ENCODE measurements at regions not wholly inside any gene's neighbourhood (a gene's known extent, or its start where the extent isn't known, plus 50 kb on each side); places are given as distances from the start of the nearest gene placed in this dataset.

DNA sequence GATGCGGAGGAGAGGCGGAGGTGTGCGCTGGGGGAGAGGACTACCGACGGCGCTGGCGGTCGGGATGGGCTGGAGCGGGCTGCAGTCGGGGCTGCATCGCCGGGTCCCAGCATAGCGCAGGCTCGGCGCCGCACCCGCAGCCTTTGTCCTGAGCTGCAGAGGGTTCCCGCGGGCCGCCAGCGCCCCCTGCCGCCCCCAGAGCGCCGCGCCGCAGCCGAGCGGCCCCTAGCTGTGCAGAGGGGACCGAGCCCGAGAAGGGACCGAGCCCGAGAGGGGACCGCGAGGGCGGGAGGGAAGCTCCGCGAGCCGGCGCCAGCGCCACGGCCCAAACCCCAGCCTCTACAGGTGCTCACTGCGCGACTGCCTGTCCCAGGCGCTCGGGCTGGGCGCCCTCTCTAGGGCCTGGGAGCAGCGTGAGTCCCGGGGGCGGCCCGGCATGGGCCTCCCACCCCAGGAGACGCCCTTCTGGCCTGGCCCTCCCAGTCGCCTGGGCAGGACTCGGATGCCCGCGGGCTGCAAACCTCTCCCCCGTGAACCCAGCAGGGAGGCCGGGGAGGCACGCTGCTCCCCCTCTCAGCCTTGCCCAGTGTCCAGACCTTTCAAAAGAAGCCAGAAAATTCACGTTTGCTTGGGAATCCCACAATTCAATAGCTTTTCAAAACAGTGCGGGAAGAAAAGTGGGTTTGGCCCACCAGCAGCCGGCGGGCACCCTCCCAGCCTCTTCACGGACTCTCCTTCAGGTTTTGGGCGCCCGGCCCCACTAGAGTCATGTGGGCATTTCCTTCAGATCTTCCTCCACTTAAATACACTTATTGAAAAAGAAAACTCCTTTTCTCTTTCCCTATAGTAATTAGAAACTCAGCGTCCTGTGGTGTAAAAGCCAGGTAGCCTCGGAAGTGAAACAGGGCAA is 134.7 kb downstream of the TPRA1 start:
- Histone ChIP-seq H3K4me3 (no peak overlapping the region), H3K27me3 (peaks cover 4 to 6% of the 10 kb centered on the region in 2 donors), H3K4me1 (peaks cover 0 to 16% of the 10 kb centered on the region in 2 donors)

DNA sequence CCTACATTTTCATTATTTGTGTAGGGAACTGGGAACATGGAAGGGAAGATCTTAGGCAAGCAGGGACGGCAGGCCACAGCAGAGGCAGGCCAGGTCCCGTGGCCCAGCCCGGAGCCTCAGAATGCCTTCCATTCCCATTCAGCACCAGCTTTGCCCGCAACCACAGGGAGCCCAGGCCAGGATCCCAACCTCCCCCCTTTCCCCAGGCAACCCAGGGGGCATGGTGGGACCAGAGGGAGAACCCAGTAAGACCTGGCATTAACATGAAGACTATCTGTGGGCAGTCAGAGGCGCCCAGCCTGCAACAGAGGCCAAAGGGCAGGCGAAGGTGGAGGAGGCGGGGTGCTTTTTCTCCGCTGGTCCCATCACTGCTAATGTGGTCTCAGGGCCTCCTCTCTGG is 135.6 kb downstream of the TPRA1 start:
- Histone ChIP-seq H3K36me3 (no peaks in the 10 kb centered on the region), H3K27ac (no peak overlapping the region), H3K27me3 (peaks cover 4 to 6% of the 10 kb centered on the region in 2 donors), H3K9me3 (no peaks in the 10 kb centered on the region), H3K4me1 (peaks cover 0 to 16% of the 10 kb centered on the region in 2 donors), H3K4me3 (no peak overlapping the region)
- intact Hi-C loops (cut with DNase I; ENCODE audit: low total_unique reads): no loop called here
- TF ChIP-seq CTCF (IDR thresholded peaks at IDR 0.05) (no peak), POLR2A (IDR thresholded peaks at IDR 0.05) (no peak)
- no peak for DNase-seq

More for the DNA sequence above, 134.7 kb downstream of the TPRA1 start:
- intact Hi-C loops (cut with DNase I; ENCODE audit: low total_unique reads): no loop called here
- Histone ChIP-seq H3K9me3 (no peaks in the 10 kb centered on the region), H3K27ac (no peak overlapping the region), H3K36me3 (no peaks in the 10 kb centered on the region)
- TF ChIP-seq POLR2A (IDR thresholded peaks at IDR 0.05): no peak
- peak; percentile 60 to 92 (median 74) for TF ChIP-seq CTCF (IDR thresholded peaks at IDR 0.05)
- peak in 1 of 2 donors; percentile 55 for DNase-seq

DNA sequence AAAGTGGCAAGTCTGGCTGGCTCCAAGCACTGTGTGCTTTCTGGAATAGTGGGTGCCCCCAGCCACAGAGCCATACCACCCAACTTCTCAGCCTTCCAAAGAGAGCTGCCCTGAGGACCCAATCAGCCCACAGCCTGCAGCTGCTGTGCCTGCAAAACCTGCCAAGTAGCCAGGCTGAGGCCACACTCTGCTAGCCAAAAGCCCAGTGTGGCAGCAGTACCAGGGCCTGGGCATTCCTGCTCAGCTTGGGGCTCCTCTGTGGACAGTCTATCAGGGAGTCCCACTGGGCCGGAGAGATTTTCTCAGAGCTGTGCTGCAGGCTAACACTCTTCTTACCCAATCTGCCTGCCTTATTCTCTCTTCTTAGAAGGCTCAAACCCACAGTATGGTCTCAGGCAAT is 136.5 kb downstream of the TPRA1 start:
- Histone ChIP-seq H3K9me3 (no peaks in the 10 kb centered on the region), H3K4me1 (peaks cover 0 to 16% of the 10 kb centered on the region in 2 donors), H3K27me3 (peaks cover 4 to 6% of the 10 kb centered on the region in 2 donors), H3K36me3 (no peaks in the 10 kb centered on the region), H3K4me3 (no peak overlapping the region), H3K27ac (no peak overlapping the region)
- peak in 1 of 2 donors; percentile 4 for DNase-seq
- intact Hi-C loops (cut with DNase I; ENCODE audit: low total_unique reads): no loop called here
- no peak for TF ChIP-seq POLR2A (IDR thresholded peaks at IDR 0.05)
- no peak for TF ChIP-seq CTCF (IDR thresholded peaks at IDR 0.05)

- no peak overlapping the region for H3K27ac ChIP-seq
- no peaks in the 10 kb centered on the region for H3K36me3 ChIP-seq
- peaks cover 0 to 16% of the 10 kb centered on the region in 2 donors for H3K4me1 ChIP-seq
- no peak for TF ChIP-seq POLR2A (IDR thresholded peaks at IDR 0.05)
- TF ChIP-seq CTCF (IDR thresholded peaks at IDR 0.05): no peak
- H3K9me3 ChIP-seq: no peaks in the 10 kb centered on the region
- peak in 1 of 2 donors; percentile 5 for DNase-seq
- no peak overlapping the region for H3K4me3 ChIP-seq
- H3K27me3 ChIP-seq: peaks cover 0 to 6% of the 10 kb centered on the region in 2 donors
- intact Hi-C loops (cut with DNase I; ENCODE audit: low total_unique reads): no loop called here
These were observed 138.2 kb downstream of the TPRA1 start for GRCh38 chr3:127452321-127452821.

DNA sequence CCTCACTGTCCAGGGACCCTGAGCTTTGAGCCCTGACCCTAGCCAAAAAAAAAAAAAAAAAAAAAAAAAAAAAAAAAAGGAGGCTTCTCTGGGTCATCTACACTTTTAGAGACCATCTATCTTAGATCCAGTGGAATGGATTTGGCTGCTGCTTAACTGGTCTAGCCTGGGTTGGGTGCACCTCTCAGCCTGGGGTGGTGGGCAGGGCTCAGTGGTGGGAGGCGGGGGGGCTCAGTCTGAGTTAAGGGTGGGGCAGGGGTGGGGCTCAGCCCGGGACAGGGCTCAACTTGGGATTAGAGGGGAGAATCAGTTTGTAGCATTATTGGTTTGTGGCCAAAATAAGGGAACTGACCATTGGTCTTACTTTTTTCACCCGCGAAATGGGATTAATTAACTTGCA is 139.2 kb downstream of the TPRA1 start:
- intact Hi-C loops (cut with DNase I; ENCODE audit: low total_unique reads): no loop called here
- DNase-seq: no peak
- Histone ChIP-seq H3K4me1 (peaks cover 0 to 9% of the 10 kb centered on the region in 2 donors), H3K36me3 (no peaks in the 10 kb centered on the region), H3K27ac (no peak overlapping the region), H3K4me3 (no peak overlapping the region), H3K9me3 (no peaks in the 10 kb centered on the region), H3K27me3 (no peaks in the 10 kb centered on the region)
- no peak for TF ChIP-seq POLR2A (IDR thresholded peaks at IDR 0.05)

All from uterus (tissue), 3 donors.